ENCODE measurements at regions not wholly inside any gene's neighbourhood (a gene's known extent, or its start where the extent isn't known, plus 50 kb on each side); places are given as distances from the start of the nearest gene placed in this dataset.

- H3K4me3 Mint-ChIP-seq (ENCODE audit: unreplicated experiment) = no peak overlapping the region
- H3K4me1 Mint-ChIP-seq (ENCODE audit: low read depth, unreplicated experiment) = no peaks in the 10 kb centered on the region
- no peak overlapping the region for H3K27ac Mint-ChIP-seq (ENCODE audit: unreplicated experiment)
- no peaks in the 10 kb centered on the region for H3K36me3 Mint-ChIP-seq (ENCODE audit: unreplicated experiment)
- H3K27me3 Mint-ChIP-seq (ENCODE audit: unreplicated experiment) = peaks cover 2% of the 10 kb centered on the region
- no peaks in the 10 kb centered on the region for H3K9me3 Mint-ChIP-seq (ENCODE audit: unreplicated experiment)
- TF ChIP-seq CTCF (IDR thresholded peaks at IDR 0.05; ENCODE audit: partially characterized antibody, unreplicated experiment) = no peak
- no peak for DNase-seq
Measured at GRCh38 chr9:30020161-30020560, 2364.3 kb upstream of the ACO1 start.

GRCh38 chr9:30035761-30036160, 2348.7 kb upstream of the ACO1 start:
- Mint-ChIP-seq H3K36me3 (ENCODE audit: unreplicated experiment) (no peaks in the 10 kb centered on the region), H3K4me1 (ENCODE audit: low read depth, unreplicated experiment) (no peaks in the 10 kb centered on the region), H3K27ac (ENCODE audit: unreplicated experiment) (no peak overlapping the region), H3K4me3 (ENCODE audit: unreplicated experiment) (no peak overlapping the region), H3K27me3 (ENCODE audit: unreplicated experiment) (no peaks in the 10 kb centered on the region), H3K9me3 (ENCODE audit: unreplicated experiment) (no peaks in the 10 kb centered on the region)
- TF ChIP-seq CTCF (IDR thresholded peaks at IDR 0.05; ENCODE audit: partially characterized antibody, unreplicated experiment) = no peak
- no peak for DNase-seq

GRCh38 chr9:30036558-30036957, 2347.9 kb upstream of the ACO1 start:
- TF ChIP-seq CTCF (IDR thresholded peaks at IDR 0.05; ENCODE audit: partially characterized antibody, unreplicated experiment) = no peak
- no peak for DNase-seq
- no peaks in the 10 kb centered on the region for H3K9me3 Mint-ChIP-seq (ENCODE audit: unreplicated experiment)
- H3K4me1 Mint-ChIP-seq (ENCODE audit: low read depth, unreplicated experiment) = no peaks in the 10 kb centered on the region
- H3K4me3 Mint-ChIP-seq (ENCODE audit: unreplicated experiment) = no peak overlapping the region
- H3K27me3 Mint-ChIP-seq (ENCODE audit: unreplicated experiment) = no peaks in the 10 kb centered on the region
- no peaks in the 10 kb centered on the region for H3K36me3 Mint-ChIP-seq (ENCODE audit: unreplicated experiment)
- H3K27ac Mint-ChIP-seq (ENCODE audit: unreplicated experiment) = no peak overlapping the region

GRCh38 chr9:30039712-30040111, 2344.7 kb upstream of the ACO1 start:
- Mint-ChIP-seq H3K4me1 (ENCODE audit: low read depth, unreplicated experiment) (no peaks in the 10 kb centered on the region), H3K27ac (ENCODE audit: unreplicated experiment) (no peak overlapping the region), H3K27me3 (ENCODE audit: unreplicated experiment) (no peaks in the 10 kb centered on the region), H3K36me3 (ENCODE audit: unreplicated experiment) (no peaks in the 10 kb centered on the region), H3K4me3 (ENCODE audit: unreplicated experiment) (no peak overlapping the region), H3K9me3 (ENCODE audit: unreplicated experiment) (no peaks in the 10 kb centered on the region)
- no peak for DNase-seq
- TF ChIP-seq CTCF (IDR thresholded peaks at IDR 0.05; ENCODE audit: partially characterized antibody, unreplicated experiment) = no peak

- DNase-seq = no peak
Measured at GRCh38 chr9:30048396-30048795, 2336.0 kb upstream of the ACO1 start.

More at GRCh38 chr9:30048396-30048795, 2336.0 kb upstream of the ACO1 start:
- Mint-ChIP-seq H3K36me3 (ENCODE audit: unreplicated experiment) (no peaks in the 10 kb centered on the region), H3K9me3 (ENCODE audit: unreplicated experiment) (no peaks in the 10 kb centered on the region), H3K27ac (ENCODE audit: unreplicated experiment) (no peak overlapping the region), H3K4me1 (ENCODE audit: low read depth, unreplicated experiment) (no peaks in the 10 kb centered on the region), H3K27me3 (ENCODE audit: unreplicated experiment) (no peaks in the 10 kb centered on the region), H3K4me3 (ENCODE audit: unreplicated experiment) (no peak overlapping the region)
- no peak for TF ChIP-seq CTCF (IDR thresholded peaks at IDR 0.05; ENCODE audit: partially characterized antibody, unreplicated experiment)
